Nephron (organoid): ENCODE measurements at regions not wholly inside any gene's neighbourhood (a gene's known extent, or its start where the extent isn't known, plus 50 kb on each side); places are given as distances from the start of the nearest gene placed in this dataset.
A peak's percentile ranks its signal among the peaks of the same experiment; 100 is the strongest.

ENCODE experiments used
- H3K27ac Mint-ChIP-seq, 3 experiments: 2 replicates each; pipeline ENCODE4 v1.8.0; 2020; ENCODE audit warnings: mixed read lengths in 3 of 3, mild to moderate bottlenecking in 2 of 3, moderate library complexity in 1 of 3
- H3K27me3 Mint-ChIP-seq: 2 replicates; pipeline ENCODE4 v1.8.0; 2021; ENCODE audit warnings: low read depth, mild to moderate bottlenecking, moderate library complexity, mixed read lengths
- H3K36me3 Mint-ChIP-seq: 2 replicates; pipeline ENCODE4 v1.8.0; 2020; ENCODE audit warnings: low read depth, mixed read lengths
- H3K4me1 Mint-ChIP-seq: 2 replicates; pipeline ENCODE4 v1.8.0; 2020; ENCODE audit warnings: mixed read lengths
- H3K4me3 Mint-ChIP-seq, 3 experiments: 2 replicates each; pipeline ENCODE4 v1.8.0; 2020; ENCODE audit warnings: mild to moderate bottlenecking in 3 of 3, mixed read lengths in 3 of 3, moderate library complexity in 2 of 3
- H3K9me3 Mint-ChIP-seq: 2 replicates; pipeline ENCODE4 v1.8.0; 2020; ENCODE audit warnings: mixed read lengths
- TF ChIP-seq, protein P1 (sequence below), 3 experiments: fragments of 200-600 bp; sonication (generic); IDR thresholded peaks; one replicate each; pipeline ENCODE4 v1.5.0; 2021; ENCODE audit warnings: antibody characterized with exemption in 3 of 3; ENCODE audit not compliant: unreplicated experiment in 3 of 3

GRCh38 chr1:87165177-87165576 lies 163.5 kb upstream of the LMO4 start:
- TF ChIP-seq, protein P1, sequence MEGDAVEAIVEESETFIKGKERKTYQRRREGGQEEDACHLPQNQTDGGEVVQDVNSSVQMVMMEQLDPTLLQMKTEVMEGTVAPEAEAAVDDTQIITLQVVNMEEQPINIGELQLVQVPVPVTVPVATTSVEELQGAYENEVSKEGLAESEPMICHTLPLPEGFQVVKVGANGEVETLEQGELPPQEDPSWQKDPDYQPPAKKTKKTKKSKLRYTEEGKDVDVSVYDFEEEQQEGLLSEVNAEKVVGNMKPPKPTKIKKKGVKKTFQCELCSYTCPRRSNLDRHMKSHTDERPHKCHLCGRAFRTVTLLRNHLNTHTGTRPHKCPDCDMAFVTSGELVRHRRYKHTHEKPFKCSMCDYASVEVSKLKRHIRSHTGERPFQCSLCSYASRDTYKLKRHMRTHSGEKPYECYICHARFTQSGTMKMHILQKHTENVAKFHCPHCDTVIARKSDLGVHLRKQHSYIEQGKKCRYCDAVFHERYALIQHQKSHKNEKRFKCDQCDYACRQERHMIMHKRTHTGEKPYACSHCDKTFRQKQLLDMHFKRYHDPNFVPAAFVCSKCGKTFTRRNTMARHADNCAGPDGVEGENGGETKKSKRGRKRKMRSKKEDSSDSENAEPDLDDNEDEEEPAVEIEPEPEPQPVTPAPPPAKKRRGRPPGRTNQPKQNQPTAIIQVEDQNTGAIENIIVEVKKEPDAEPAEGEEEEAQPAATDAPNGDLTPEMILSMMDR (IDR thresholded peaks at IDR 0.05; ENCODE audit: unreplicated experiment in 3 of 3): no peak

GRCh38 chr1:87167157-87167789 lies 161.4 kb upstream of the LMO4 start:
- Mint-ChIP-seq H3K4me1 (peaks cover 40% of the 10 kb centered on the region), H3K36me3 (no peaks in the 10 kb centered on the region), H3K27ac (no peak overlapping the region), H3K4me3 (no peak overlapping the region), H3K27me3 (no peaks in the 10 kb centered on the region), H3K9me3 (no peaks in the 10 kb centered on the region)
- TF ChIP-seq, protein P1 (IDR thresholded peaks at IDR 0.05; ENCODE audit: unreplicated experiment in 3 of 3): no peak

More at GRCh38 chr1:87165177-87165576, 163.5 kb upstream of the LMO4 start:
- no peak overlapping the region for H3K27ac Mint-ChIP-seq
- H3K4me1 Mint-ChIP-seq: peaks cover 26% of the 10 kb centered on the region
- no peaks in the 10 kb centered on the region for H3K9me3 Mint-ChIP-seq
- no peak overlapping the region for H3K4me3 Mint-ChIP-seq
- no peaks in the 10 kb centered on the region for H3K27me3 Mint-ChIP-seq
- H3K36me3 Mint-ChIP-seq: no peaks in the 10 kb centered on the region

GRCh38 chr1:87167848-87168525 lies 160.7 kb upstream of the LMO4 start:
- Mint-ChIP-seq H3K27me3 (no peaks in the 10 kb centered on the region), H3K36me3 (no peaks in the 10 kb centered on the region), H3K27ac (peak overlapping the region; percentile 9 to 62 (median 34)), H3K9me3 (no peaks in the 10 kb centered on the region), H3K4me1 (peaks cover 47% of the 10 kb centered on the region), H3K4me3 (no peak overlapping the region)
- TF ChIP-seq, protein P1 (IDR thresholded peaks at IDR 0.05; ENCODE audit: unreplicated experiment in 3 of 3): no peak

- Mint-ChIP-seq H3K9me3 (no peaks in the 10 kb centered on the region), H3K36me3 (no peaks in the 10 kb centered on the region), H3K27ac (peak overlapping the region; percentile 57 to 71 (median 62)), H3K27me3 (no peaks in the 10 kb centered on the region), H3K4me1 (peaks cover 54% of the 10 kb centered on the region), H3K4me3 (no peak overlapping the region)
- TF ChIP-seq, protein P1 (IDR thresholded peaks at IDR 0.05; ENCODE audit: unreplicated experiment in 3 of 3): no peak
These were observed 159.3 kb upstream of the LMO4 start for GRCh38 chr1:87169263-87169910.

DNA sequence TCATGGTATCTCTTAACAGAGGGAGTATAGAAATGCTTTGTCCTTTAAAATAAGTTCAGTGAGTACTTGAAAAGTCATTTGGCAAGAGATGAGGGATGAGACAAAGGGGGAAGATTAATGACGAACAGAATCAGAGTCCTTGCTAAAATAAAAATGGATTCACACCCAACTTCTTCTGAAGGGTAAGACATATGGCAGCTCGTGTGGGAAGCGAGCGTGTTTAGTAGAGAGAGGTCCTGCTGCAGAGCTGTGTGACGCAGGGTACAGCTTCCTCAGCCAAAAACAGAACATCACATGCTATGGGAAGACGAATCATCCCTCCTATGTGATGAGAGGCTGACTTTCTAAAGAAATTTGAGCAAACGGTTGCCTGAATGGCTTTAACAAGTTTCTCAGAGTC lies 158.5 kb upstream of the LMO4 start:
- Mint-ChIP-seq H3K4me3 (no peak overlapping the region), H3K27me3 (no peaks in the 10 kb centered on the region), H3K36me3 (no peaks in the 10 kb centered on the region), H3K9me3 (no peaks in the 10 kb centered on the region), H3K4me1 (peaks cover 54% of the 10 kb centered on the region), H3K27ac (peak overlapping the region in 2 of 3 experiments; percentile 5 to 62)
- TF ChIP-seq, protein P1 (IDR thresholded peaks at IDR 0.05; ENCODE audit: unreplicated experiment in 3 of 3): no peak
